ENCODE measurements at regions not wholly inside any gene's neighbourhood (a gene's known extent, or its start where the extent isn't known, plus 50 kb on each side); places are given as distances from the start of the nearest gene placed in this dataset.

- no peaks in the 10 kb centered on the region for H3K9me3 ChIP-seq
- H3K36me3 ChIP-seq: no peaks in the 10 kb centered on the region
- H3K4me3 ChIP-seq: no peak overlapping the region
- no peak for DNase-seq
- no peaks in the 10 kb centered on the region for H3K27me3 ChIP-seq
Measured at GRCh38 chr5:56466136-56466816, 233.1 kb upstream of the ANKRD55 start.

- no peaks in the 10 kb centered on the region for H3K27me3 ChIP-seq
- H3K36me3 ChIP-seq: no peaks in the 10 kb centered on the region
- no peak overlapping the region for H3K4me3 ChIP-seq
- no peak for DNase-seq
- no peaks in the 10 kb centered on the region for H3K9me3 ChIP-seq
Measured at GRCh38 chr5:56465769-56466135, 232.6 kb upstream of the ANKRD55 start.

- H3K4me3 ChIP-seq: no peak overlapping the region
- no peak for DNase-seq
- H3K9me3 ChIP-seq: no peaks in the 10 kb centered on the region
- no peaks in the 10 kb centered on the region for H3K36me3 ChIP-seq
- no peaks in the 10 kb centered on the region for H3K27me3 ChIP-seq
Measured at GRCh38 chr5:56464935-56465768, 232.0 kb upstream of the ANKRD55 start.

GRCh38 chr5:56463944-56464571 lies 230.9 kb upstream of the ANKRD55 start:
- DNase-seq: no peak
- no peaks in the 10 kb centered on the region for H3K27me3 ChIP-seq
- no peaks in the 10 kb centered on the region for H3K9me3 ChIP-seq
- no peaks in the 10 kb centered on the region for H3K36me3 ChIP-seq
- H3K4me3 ChIP-seq: no peak overlapping the region

GRCh38 chr5:56461584-56461983 lies 228.5 kb upstream of the ANKRD55 start:
- DNase-seq: no peak
- Histone ChIP-seq H3K9me3 (no peaks in the 10 kb centered on the region), H3K4me3 (no peak overlapping the region), H3K27me3 (no peaks in the 10 kb centered on the region), H3K36me3 (no peaks in the 10 kb centered on the region)

- Histone ChIP-seq H3K27me3 (no peaks in the 10 kb centered on the region), H3K4me3 (no peak overlapping the region), H3K36me3 (no peaks in the 10 kb centered on the region), H3K9me3 (no peaks in the 10 kb centered on the region)
- no peak for DNase-seq
Measured at GRCh38 chr5:56460681-56461191, 227.6 kb upstream of the ANKRD55 start.

GRCh38 chr5:56460195-56460546 lies 227.0 kb upstream of the ANKRD55 start:
- Histone ChIP-seq H3K27me3 (no peaks in the 10 kb centered on the region), H3K4me3 (no peak overlapping the region), H3K36me3 (no peaks in the 10 kb centered on the region), H3K9me3 (no peaks in the 10 kb centered on the region)
- no peak for DNase-seq

- H3K36me3 ChIP-seq: no peaks in the 10 kb centered on the region
- no peak for DNase-seq
- no peaks in the 10 kb centered on the region for H3K9me3 ChIP-seq
- H3K4me3 ChIP-seq: no peak overlapping the region
- no peaks in the 10 kb centered on the region for H3K27me3 ChIP-seq
Measured at GRCh38 chr5:56459394-56460194, 226.5 kb upstream of the ANKRD55 start.

GRCh38 chr5:56457887-56458812 lies 225.0 kb upstream of the ANKRD55 start:
- DNase-seq: no peak
- Histone ChIP-seq H3K9me3 (no peaks in the 10 kb centered on the region), H3K27me3 (no peaks in the 10 kb centered on the region), H3K4me3 (no peak overlapping the region), H3K36me3 (no peaks in the 10 kb centered on the region)

GRCh38 chr5:56456002-56456401 lies 222.9 kb upstream of the ANKRD55 start:
- peak; percentile 53 for DNase-seq

GRCh38 chr5:56455417-56455816 lies 222.3 kb upstream of the ANKRD55 start:
- Histone ChIP-seq H3K36me3 (no peaks in the 10 kb centered on the region), H3K27me3 (no peaks in the 10 kb centered on the region), H3K4me3 (no peak overlapping the region), H3K9me3 (no peaks in the 10 kb centered on the region)
- no peak for DNase-seq

More at GRCh38 chr5:56456002-56456401, 222.9 kb upstream of the ANKRD55 start:
- Histone ChIP-seq H3K4me3 (no peak overlapping the region), H3K27me3 (no peaks in the 10 kb centered on the region), H3K36me3 (no peaks in the 10 kb centered on the region), H3K9me3 (no peaks in the 10 kb centered on the region)

GRCh38 chr5:56454219-56454862 lies 221.2 kb upstream of the ANKRD55 start:
- no peaks in the 10 kb centered on the region for H3K36me3 ChIP-seq
- DNase-seq: no peak
- H3K9me3 ChIP-seq: no peaks in the 10 kb centered on the region
- no peaks in the 10 kb centered on the region for H3K27me3 ChIP-seq
- no peak overlapping the region for H3K4me3 ChIP-seq

GRCh38 chr5:56451742-56452141 lies 218.6 kb upstream of the ANKRD55 start:
- Histone ChIP-seq H3K36me3 (no peaks in the 10 kb centered on the region), H3K27me3 (no peaks in the 10 kb centered on the region), H3K9me3 (no peaks in the 10 kb centered on the region), H3K4me3 (no peak overlapping the region)
- DNase-seq: no peak

- H3K9me3 ChIP-seq: no peaks in the 10 kb centered on the region
- H3K4me3 ChIP-seq: no peak overlapping the region
- no peaks in the 10 kb centered on the region for H3K27me3 ChIP-seq
- H3K36me3 ChIP-seq: no peaks in the 10 kb centered on the region
- DNase-seq: no peak
Measured at GRCh38 chr5:56450766-56451165, 217.6 kb upstream of the ANKRD55 start.

- no peaks in the 10 kb centered on the region for H3K27me3 ChIP-seq
- H3K9me3 ChIP-seq: no peaks in the 10 kb centered on the region
- no peak for DNase-seq
- no peaks in the 10 kb centered on the region for H3K36me3 ChIP-seq
- no peak overlapping the region for H3K4me3 ChIP-seq
Measured at GRCh38 chr5:56449071-56449640, 216.0 kb upstream of the ANKRD55 start.

Data from MG63 (cell line).